H1 (cell line): ENCODE measurements at regions not wholly inside any gene's neighbourhood (a gene's known extent, or its start where the extent isn't known, plus 50 kb on each side); places are given as distances from the start of the nearest gene placed in this dataset.

Experiments used
- ATF2 ChIP-seq: IDR thresholded peaks from 2 replicates; pipeline ENCODE4 v1.6.1; 2012; ENCODE audit warnings: low read length, inconsistent platforms
- CEBPB ChIP-seq: IDR thresholded peaks from 2 replicates; pipeline ENCODE4 v1.6.1; 2012; ENCODE audit warnings: low read depth, low read length
- CHD1 ChIP-seq: IDR thresholded peaks from 2 replicates; pipeline ENCODE4 v1.6.1; 2012; ENCODE audit warnings: low read depth, low read length, improper control_type of control experiment
- CTCF ChIP-seq, 3 experiments: IDR thresholded peaks; 1 replicate in 2 of 3; 2 replicates in 1 of 3; pipeline versions ENCODE4 v1.5.1 to v1.6.1; 2011; ENCODE audit warnings: low read length in 3 of 3, mild to moderate bottlenecking in 3 of 3, inconsistent platforms in 2 of 3, low read depth in 1 of 3, moderate library complexity in 1 of 3; ENCODE audit not compliant: insufficient read depth in 1 of 3; ENCODE audit errors: control extremely low read depth in 1 of 3
- EP300 ChIP-seq, 2 experiments: IDR thresholded peaks; 1 replicate in 1 of 2; 2 replicates in 1 of 2; pipeline ENCODE4 v1.6.1; 2011 to 2012; ENCODE audit warnings: low read depth in 2 of 2, low read length in 2 of 2, mild to moderate bottlenecking in 2 of 2, borderline replicate concordance in 1 of 2, inconsistent platforms in 1 of 2, moderate library complexity in 1 of 2
- EZH2 ChIP-seq: fragments of 200-600 bp; sonication (generic); IDR thresholded peaks from 2 replicates; pipeline ENCODE4 v1.7.1; 2012; ENCODE audit warnings: low read depth, mild to moderate bottlenecking, moderate library complexity, low read length, inconsistent platforms; ENCODE audit not compliant: severe bottlenecking
- FOSL1 ChIP-seq: IDR thresholded peaks from 2 replicates; pipeline ENCODE4 v1.6.1; 2011; ENCODE audit warnings: mild to moderate bottlenecking, low read depth, low read length, moderate library complexity; ENCODE audit not compliant: insufficient read depth
- PHF8 ChIP-seq: fragments of 200-600 bp; sonication (generic); conservative IDR thresholded peaks from 2 replicates; pipeline ENCODE4 v1.7.1; 2012; ENCODE audit warnings: low read depth, mild to moderate bottlenecking, inconsistent platforms, low read length, moderate library complexity
- POLR2A ChIP-seq, 2 experiments: IDR thresholded peaks; 1 replicate in 1 of 2; 2 replicates in 1 of 2; pipeline ENCODE4 v1.6.1; 2011; ENCODE audit warnings: low read depth in 2 of 2, low read length in 2 of 2, mild to moderate bottlenecking in 2 of 2; ENCODE audit errors: control extremely low read depth in 1 of 2
- POLR2AphosphoS5 ChIP-seq: IDR thresholded peaks from 2 replicates; pipeline ENCODE4 v1.6.1; 2011; ENCODE audit warnings: low read depth, low read length
- SP1 ChIP-seq: IDR thresholded peaks from 2 replicates; pipeline ENCODE4 v1.6.1; 2011; ENCODE audit warnings: low read depth, low read length
- TAF1 ChIP-seq: IDR thresholded peaks from 2 replicates; pipeline ENCODE4 v1.6.1; 2011; ENCODE audit warnings: mild to moderate bottlenecking, low read depth, low read length
- TAF7 ChIP-seq: optimal IDR thresholded peaks from 2 replicates; pipeline ENCODE3; 2011; ENCODE audit warnings: low read depth, mild to moderate bottlenecking, inconsistent platforms, low read length, moderate library complexity, borderline replicate concordance
- TF ChIP-seq, protein P1 (sequence below): IDR thresholded peaks from 2 replicates; pipeline ENCODE4 v1.6.1; 2011; ENCODE audit warnings: low read length, improper control_type of control experiment

GRCh38 chr5:105789246-105789645 lies 1881.5 kb downstream of the EFNA5 start:
- TF ChIP-seq SP1, result no peak
- no peak for TF ChIP-seq EZH2
- no peak for TF ChIP-seq CTCF (IDR thresholded peaks at IDR 0.05; ENCODE audit: control extremely low read depth in 1 of 3, insufficient read depth in 1 of 3, low read depth in 1 of 3, low read length in 3 of 3)
- TF ChIP-seq PHF8, result no peak
- no peak for TF ChIP-seq TAF7
- TF ChIP-seq EP300 (IDR thresholded peaks at IDR 0.05; ENCODE audit: borderline replicate concordance in 1 of 2, low read depth in 2 of 2, low read length in 2 of 2), result no peak
- no peak for TF ChIP-seq POLR2A (IDR thresholded peaks at IDR 0.05; ENCODE audit: control extremely low read depth in 1 of 2, low read depth in 2 of 2, low read length in 2 of 2)
- no peak for TF ChIP-seq POLR2AphosphoS5
- no peak for TF ChIP-seq CHD1
- no peak for TF ChIP-seq CEBPB
- TF ChIP-seq TAF1, result no peak
- TF ChIP-seq, protein P1, sequence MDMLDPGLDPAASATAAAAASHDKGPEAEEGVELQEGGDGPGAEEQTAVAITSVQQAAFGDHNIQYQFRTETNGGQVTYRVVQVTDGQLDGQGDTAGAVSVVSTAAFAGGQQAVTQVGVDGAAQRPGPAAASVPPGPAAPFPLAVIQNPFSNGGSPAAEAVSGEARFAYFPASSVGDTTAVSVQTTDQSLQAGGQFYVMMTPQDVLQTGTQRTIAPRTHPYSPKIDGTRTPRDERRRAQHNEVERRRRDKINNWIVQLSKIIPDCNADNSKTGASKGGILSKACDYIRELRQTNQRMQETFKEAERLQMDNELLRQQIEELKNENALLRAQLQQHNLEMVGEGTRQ, result no peak
- TF ChIP-seq FOSL1, result no peak
- TF ChIP-seq ATF2, result no peak
